ENCODE measurements at regions not wholly inside any gene's neighbourhood (a gene's known extent, or its start where the extent isn't known, plus 50 kb on each side); places are given as distances from the start of the nearest gene placed in this dataset.

- no peak for TF ChIP-seq EZH2 (IDR thresholded peaks at IDR 0.05; ENCODE audit: insufficient read depth, poor library complexity, severe bottlenecking)
- no peak for TF ChIP-seq EZH2phosphoT487 (IDR thresholded peaks at IDR 0.05; ENCODE audit: insufficient read depth, low read depth)
Measured at GRCh38 chr1:77631751-77632150, 50.7 kb downstream of the ZZZ3 start.

All from GM23248 (cell line).